ENCODE measurements at regions not wholly inside any gene's neighbourhood (a gene's known extent, or its start where the extent isn't known, plus 50 kb on each side); places are given as distances from the start of the nearest gene placed in this dataset.

GRCh38 chr1:232504651-232505050 lies 125.3 kb downstream of the SIPA1L2 start:
- Histone ChIP-seq H4K20me1 (ENCODE audit: insufficient read depth) (no peaks in the 10 kb centered on the region), H3K9me2 (ENCODE audit: insufficient read depth, low read length) (no peaks in the 10 kb centered on the region), H3K27ac (ENCODE audit: low read length) (no peak overlapping the region), H2AFZ (ENCODE audit: low read depth, low read length) (no peak overlapping the region), H3K4me3 (ENCODE audit: low read length) (no peak overlapping the region), H3K27me3 (ENCODE audit: insufficient read depth, low read depth, low read length) (no peaks in the 10 kb centered on the region), H3K79me2 (replicated peaks; ENCODE audit: insufficient read depth, low read length) (peaks cover 7% of the 10 kb centered on the region), H3K4me2 (ENCODE audit: low read length) (no peak overlapping the region), H3K36me3 (ENCODE audit: insufficient read depth, low read length) (no peaks in the 10 kb centered on the region), H3K9me3 (ENCODE audit: low read length) (no peaks in the 10 kb centered on the region), H3K9ac (ENCODE audit: low read length) (no peak overlapping the region), H3F3A (ENCODE audit: insufficient read depth, low read length, poor library complexity, severe bottlenecking) (no peaks in the 10 kb centered on the region)
- TF ChIP-seq TAF1 (IDR thresholded peaks at IDR 0.05; ENCODE audit: low read depth) (no peak), REST (IDR thresholded peaks at IDR 0.05; ENCODE audit: borderline replicate concordance) (no peak)

GRCh38 chr1:232503497-232503896 lies 126.4 kb downstream of the SIPA1L2 start:
- Histone ChIP-seq H3K27ac (ENCODE audit: low read length) (no peak overlapping the region), H3K4me3 (ENCODE audit: low read length) (no peak overlapping the region), H3K9me3 (ENCODE audit: low read length) (no peaks in the 10 kb centered on the region), H3K9me2 (ENCODE audit: insufficient read depth, low read length) (no peaks in the 10 kb centered on the region), H3K79me2 (replicated peaks; ENCODE audit: insufficient read depth, low read length) (peaks cover 7% of the 10 kb centered on the region), H3K27me3 (ENCODE audit: insufficient read depth, low read depth, low read length) (no peaks in the 10 kb centered on the region), H3F3A (ENCODE audit: insufficient read depth, low read length, poor library complexity, severe bottlenecking) (no peaks in the 10 kb centered on the region), H3K9ac (ENCODE audit: low read length) (no peak overlapping the region), H4K20me1 (ENCODE audit: insufficient read depth) (no peaks in the 10 kb centered on the region), H3K36me3 (ENCODE audit: insufficient read depth, low read length) (no peaks in the 10 kb centered on the region), H2AFZ (ENCODE audit: low read depth, low read length) (no peak overlapping the region), H3K4me2 (ENCODE audit: low read length) (no peak overlapping the region)
- no peak for TF ChIP-seq REST (IDR thresholded peaks at IDR 0.05; ENCODE audit: borderline replicate concordance)
- no peak for TF ChIP-seq RAD21 (conservative IDR thresholded peaks at IDR 0.05)
- no peak for TF ChIP-seq POLR2AphosphoS5 (IDR thresholded peaks at IDR 0.05)
- TF ChIP-seq CTCF (IDR thresholded peaks at IDR 0.05; ENCODE audit: poor library complexity, severe bottlenecking): no peak
- TF ChIP-seq EP300 (conservative IDR thresholded peaks at IDR 0.05; ENCODE audit: poor library complexity, severe bottlenecking): no peak
- TF ChIP-seq SMC3 (conservative IDR thresholded peaks at IDR 0.05; ENCODE audit: poor library complexity): no peak
- TF ChIP-seq EZH2 (IDR thresholded peaks at IDR 0.05; ENCODE audit: borderline replicate concordance, insufficient read depth, low read length, poor library complexity, severe bottlenecking): no peak
- TF ChIP-seq TAF1 (IDR thresholded peaks at IDR 0.05; ENCODE audit: low read depth): no peak
- no peak for TF ChIP-seq MXI1 (conservative IDR thresholded peaks at IDR 0.05; ENCODE audit: poor library complexity, severe bottlenecking)
